SHP77 treated with DMSO at 0.1 percent for 48 hours (cell line): ENCODE measurements at regions not wholly inside any gene's neighbourhood (a gene's known extent, or its start where the extent isn't known, plus 50 kb on each side); places are given as distances from the start of the nearest gene placed in this dataset.
"Not testable (repeated sequence)": the region's sequence is repeated elsewhere in the genome, so short reads cannot be mapped to it uniquely, and the experiment has no call there.

Source experiments
- DNase-seq: peaks from one replicate; lab custom pipeline; 2025; lab: John Stamatoyannopoulos, UW

- no peak for DNase-seq
Measured at GRCh38 chr16:85202631-85203461, 90.6 kb upstream of the CIBAR2 start.

- no peak for DNase-seq
Measured at GRCh38 chr16:85203462-85203813, 91.2 kb upstream of the CIBAR2 start.

GRCh38 chr16:85204242-85205010, 92.2 kb upstream of the CIBAR2 start:
- DNase-seq: no peak

GRCh38 chr16:85205257-85205656, 93.0 kb upstream of the CIBAR2 start:
- not testable (repeated sequence) for DNase-seq

GRCh38 chr16:85205747-85206471, 93.6 kb upstream of the CIBAR2 start:
- DNase-seq: peak; percentile 42

GRCh38 chr16:85206472-85207356, 94.4 kb upstream of the CIBAR2 start:
- DNase-seq: no peak

GRCh38 chr16:85207357-85207921, 95.2 kb upstream of the CIBAR2 start:
- no peak for DNase-seq

- DNase-seq: no peak
Measured at GRCh38 chr16:85208181-85208580, 95.9 kb upstream of the CIBAR2 start.

- no peak for DNase-seq
Measured at GRCh38 chr16:85208643-85209520, 96.6 kb upstream of the CIBAR2 start.

GRCh38 chr16:85209526-85210121, 97.4 kb upstream of the CIBAR2 start:
- DNase-seq: no peak

GRCh38 chr16:85210423-85211169, 98.3 kb upstream of the CIBAR2 start:
- no peak for DNase-seq

GRCh38 chr16:85211271-85211801, 99.1 kb upstream of the CIBAR2 start:
- DNase-seq: no peak

- DNase-seq: no peak
Measured at GRCh38 chr16:85213926-85214675, 101.8 kb upstream of the CIBAR2 start.

- DNase-seq: no peak
Measured at GRCh38 chr16:85215478-85216118, 103.3 kb upstream of the CIBAR2 start.

GRCh38 chr16:85216522-85217375, 104.5 kb upstream of the CIBAR2 start:
- no peak for DNase-seq

GRCh38 chr16:85220125-85220839, 108.0 kb upstream of the CIBAR2 start:
- peak; percentile 99 for DNase-seq
